HCT116 (cell line): ENCODE measurements at regions not wholly inside any gene's neighbourhood (a gene's known extent, or its start where the extent isn't known, plus 50 kb on each side); places are given as distances from the start of the nearest gene placed in this dataset.

ENCODE experiments used
- ATAC-seq: fragments of 200-7000 bp; cut with Tn5 transposase; 2 replicates; pipeline ENCODE4 v1.9.1; 2020; ENCODE audit warnings: mild to moderate bottlenecking, moderate library complexity
- BruUV-seq: library from RNA; stranded (reverse); fragments of 400-500 nt; replicated peaks from 2 replicates; lab custom pipeline; 2021; lab: Mats Ljungman, UMichigan
- CTCF ChIA-PET: fragments of 300-600 bp; sonication (Branson Sonifier 250); formaldehyde crosslinking; loops from one replicate; lab custom pipeline; 2021; ENCODE audit warnings: antibody characterized with exemption; lab: Charles Lee
- POLR2A ChIA-PET: fragments of 300-600, 350-600 bp; sonication (Branson Sonifier 250); formaldehyde crosslinking; loops from one replicate; lab custom pipeline; 2021; ENCODE audit warnings: antibody characterized with exemption; lab: Charles Lee
- RAD21 ChIA-PET, 2 experiments: fragments of 300-600 bp; sonication (Branson Sonifier 250); formaldehyde crosslinking; loops; one replicate each; lab custom pipeline; 2023; ENCODE audit warnings: low total read pairs in 2 of 2; ENCODE audit not compliant: uncharacterized antibody in 2 of 2, unreplicated experiment in 2 of 2, low non-redundant PET in 1 of 2; lab: Charles Lee
- DNase-seq: peaks from one replicate; pipeline ENCODE4 v3.0.0-alpha.2; 2010; ENCODE audit warnings: low read depth, low spot score
- H2AFZ ChIP-seq: fragments of 200-600 bp; shearing (Covaris generic), sonication (generic); 2 replicates; pipeline ENCODE4 v1.6.1; 2017; ENCODE audit warnings: low read depth, mixed run types, mixed read lengths, antibody characterized with exemption, low read length; ENCODE audit not compliant: poor library complexity, severe bottlenecking
- H3K27ac ChIP-seq: 2 replicates; pipeline ENCODE4 v1.5.1; 2012; ENCODE audit warnings: low read depth, low read length
- H3K27me3 ChIP-seq: fragments of 200-600 bp; sonication (generic); 2 replicates; pipeline ENCODE4 v1.6.1; 2016; ENCODE audit warnings: mixed run types, low read length, mixed read lengths; ENCODE audit not compliant: insufficient read depth
- H3K36me3 ChIP-seq, 2 experiments: fragments of 200-500 bp in 1 of 2; fragments of 200-600 bp in 1 of 2; sonication (Bioruptor generic) in 1 of 2; sonication (generic) in 1 of 2; 2 replicates each; pipeline versions ENCODE4 v1.5.1 to v1.6.1; 2014 to 2016; ENCODE audit warnings: low read length in 2 of 2, inconsistent platforms in 1 of 2, mixed read lengths in 1 of 2, mixed run types in 1 of 2; ENCODE audit not compliant: insufficient read depth in 2 of 2, control insufficient read depth in 1 of 2
- H3K4me1 ChIP-seq, 2 experiments: fragments of 200-600 bp in 1 of 2; sonication (generic) in 1 of 2; 2 replicates each; pipeline versions ENCODE4 v1.5.1 to v1.6.1; 2012 to 2017; ENCODE audit warnings: low read length in 2 of 2, inconsistent platforms in 1 of 2, mild to moderate bottlenecking in 1 of 2, mixed read lengths in 1 of 2, mixed run types in 1 of 2, moderate library complexity in 1 of 2; ENCODE audit not compliant: insufficient read depth in 2 of 2, control insufficient read depth in 1 of 2
- H3K4me2 ChIP-seq: fragments of 200-600 bp; sonication (generic); 2 replicates; pipeline ENCODE4 v1.6.1; 2017; ENCODE audit warnings: mixed run types, low read length, mixed read lengths
- H3K4me3 ChIP-seq, 2 experiments: fragments of 200-600 bp in 1 of 2; sonication (generic) in 1 of 2; replicated peaks in 1 of 2; 2 replicates each; pipeline ENCODE4 v1.5.1; 2011 to 2016; ENCODE audit warnings: low read length in 2 of 2, control low read depth in 1 of 2, low read depth in 1 of 2, mild to moderate bottlenecking in 1 of 2, mixed read lengths in 1 of 2, mixed run types in 1 of 2
- H3K79me2 ChIP-seq: fragments of 200-600 bp; sonication (generic); 2 replicates; pipeline ENCODE4 v1.6.1; 2017; ENCODE audit warnings: mild to moderate bottlenecking, mixed run types, low read length, moderate library complexity, mixed read lengths; ENCODE audit not compliant: insufficient read depth
- H3K9ac ChIP-seq: fragments of 200-600 bp; sonication (generic); 2 replicates; pipeline ENCODE4 v1.6.1; 2016; ENCODE audit warnings: low read length, mixed read lengths
- H3K9me2 ChIP-seq: fragments of 200-600 bp; sonication (generic), shearing (Covaris generic); 2 replicates; pipeline ENCODE4 v1.6.1; 2017; ENCODE audit warnings: mixed run types, mild to moderate bottlenecking, moderate library complexity; ENCODE audit not compliant: insufficient read depth
- H3K9me3 ChIP-seq, 2 experiments: fragments of 200-500 bp in 1 of 2; fragments of 200-600 bp in 1 of 2; sonication (Bioruptor generic) in 1 of 2; sonication (generic) in 1 of 2; 2 replicates each; pipeline ENCODE4 v1.6.1; 2014 to 2017; ENCODE audit warnings: low read length in 2 of 2, mixed read lengths in 2 of 2, inconsistent platforms in 1 of 2, low read depth in 1 of 2, mild to moderate bottlenecking in 1 of 2, mixed run types in 1 of 2, moderate library complexity in 1 of 2; ENCODE audit not compliant: control insufficient read depth in 1 of 2, insufficient read depth in 1 of 2
- H4K20me1 ChIP-seq: fragments of 200-600 bp; sonication (generic), shearing (Covaris generic); 2 replicates; pipeline ENCODE4 v1.6.1; 2017; ENCODE audit warnings: mixed run types, mild to moderate bottlenecking, moderate library complexity; ENCODE audit not compliant: insufficient read depth
- CBX3 ChIP-seq: IDR thresholded peaks from 2 replicates; pipeline ENCODE4 v1.6.1; 2012; ENCODE audit warnings: low read depth
- CEBPB ChIP-seq: IDR thresholded peaks from 2 replicates; pipeline ENCODE4 v1.6.1; 2012; ENCODE audit warnings: low read depth
- CTCF ChIP-seq, 3 experiments: fragments of 200-600 bp in 1 of 3; sonication (generic) in 1 of 3; IDR thresholded peaks in 2 of 3; conservative IDR thresholded peaks in 1 of 3; 2 replicates each; pipeline ENCODE4 v1.5.1; 2012 to 2017; ENCODE audit warnings: low read depth in 2 of 3, low read length in 2 of 3, antibody characterized with exemption in 1 of 3, borderline replicate concordance in 1 of 3, control low read depth in 1 of 3, mild to moderate bottlenecking in 1 of 3, mixed read lengths in 1 of 3, mixed run types in 1 of 3, moderate library complexity in 1 of 3; ENCODE audit not compliant: insufficient read depth in 1 of 3
- EGR1 ChIP-seq: IDR thresholded peaks from 2 replicates; pipeline ENCODE4 v1.6.1; 2012; ENCODE audit warnings: low read depth
- FOSL1 ChIP-seq: IDR thresholded peaks from 2 replicates; pipeline ENCODE4 v1.6.1; 2012; ENCODE audit warnings: low read depth
- JUND ChIP-seq: IDR thresholded peaks from 2 replicates; pipeline ENCODE4 v1.6.1; 2012
- MAX ChIP-seq: IDR thresholded peaks from 2 replicates; pipeline ENCODE4 v1.6.1; 2012
- POLR2AphosphoS5 ChIP-seq: IDR thresholded peaks from 2 replicates; pipeline ENCODE4 v1.6.1; 2011; ENCODE audit warnings: mild to moderate bottlenecking, low read depth, low read length, moderate library complexity
- RAD21 ChIP-seq: IDR thresholded peaks from 2 replicates; pipeline ENCODE4 v1.6.1; 2012; ENCODE audit warnings: low read depth, mild to moderate bottlenecking
- SIN3A ChIP-seq: IDR thresholded peaks from 2 replicates; pipeline ENCODE4 v1.6.1; 2012; ENCODE audit warnings: low read depth
- SP1 ChIP-seq: IDR thresholded peaks from 2 replicates; pipeline ENCODE4 v1.6.1; 2012; ENCODE audit warnings: low read depth
- SRF ChIP-seq: IDR thresholded peaks from 2 replicates; pipeline ENCODE4 v1.6.1; 2012; ENCODE audit warnings: low read depth
- ZFX ChIP-seq: fragments of 450-650 bp; IDR thresholded peaks from 2 replicates; pipeline ENCODE4 v1.6.1; 2017
- ZNF274 ChIP-seq: fragments of 200-500 bp; sonication (Bioruptor generic); IDR thresholded peaks from 2 replicates; pipeline ENCODE4 v1.6.1; 2014; ENCODE audit warnings: mild to moderate bottlenecking, low read depth, low read length, inconsistent platforms
- intact Hi-C: fragments of 100-400 bp; cut with micrococcal nuclease; formaldehyde crosslinking; loops from 2 replicates; pipeline ENCODE4 v1.10.0; 2022
- TF ChIP-seq, protein P1 (sequence below): IDR thresholded peaks from 2 replicates; pipeline ENCODE4 v1.6.1; 2012; ENCODE audit warnings: low read depth
- TF ChIP-seq, protein P2 (sequence below): IDR thresholded peaks from 2 replicates; pipeline ENCODE4 v1.6.1; 2011; ENCODE audit warnings: mild to moderate bottlenecking, low read length, moderate library complexity; ENCODE audit not compliant: insufficient replicate concordance; ENCODE audit errors: extremely low read depth

DNA sequence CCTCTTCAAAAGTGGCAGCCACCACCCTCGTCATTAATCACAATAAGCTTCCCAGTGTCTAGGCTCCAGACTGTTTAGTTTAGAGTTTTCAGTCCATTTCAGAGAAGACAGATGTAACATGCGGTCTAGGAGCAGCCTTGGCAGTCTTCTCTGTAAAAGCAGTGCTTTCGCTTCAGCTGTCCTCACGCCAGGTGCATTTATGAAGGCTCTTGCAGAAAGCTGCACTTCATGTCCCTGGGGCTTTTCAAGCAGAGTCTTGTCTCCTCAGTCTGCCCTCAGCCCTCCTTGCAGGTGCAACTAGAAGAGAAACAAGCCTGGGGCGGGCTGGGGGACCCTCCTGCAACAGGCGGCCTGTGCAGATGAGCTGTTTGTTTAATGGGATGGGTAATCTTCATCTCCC, 281.9 kb downstream of the DRD1 start:
- no peak for TF ChIP-seq CEBPB
- TF ChIP-seq, protein P1, sequence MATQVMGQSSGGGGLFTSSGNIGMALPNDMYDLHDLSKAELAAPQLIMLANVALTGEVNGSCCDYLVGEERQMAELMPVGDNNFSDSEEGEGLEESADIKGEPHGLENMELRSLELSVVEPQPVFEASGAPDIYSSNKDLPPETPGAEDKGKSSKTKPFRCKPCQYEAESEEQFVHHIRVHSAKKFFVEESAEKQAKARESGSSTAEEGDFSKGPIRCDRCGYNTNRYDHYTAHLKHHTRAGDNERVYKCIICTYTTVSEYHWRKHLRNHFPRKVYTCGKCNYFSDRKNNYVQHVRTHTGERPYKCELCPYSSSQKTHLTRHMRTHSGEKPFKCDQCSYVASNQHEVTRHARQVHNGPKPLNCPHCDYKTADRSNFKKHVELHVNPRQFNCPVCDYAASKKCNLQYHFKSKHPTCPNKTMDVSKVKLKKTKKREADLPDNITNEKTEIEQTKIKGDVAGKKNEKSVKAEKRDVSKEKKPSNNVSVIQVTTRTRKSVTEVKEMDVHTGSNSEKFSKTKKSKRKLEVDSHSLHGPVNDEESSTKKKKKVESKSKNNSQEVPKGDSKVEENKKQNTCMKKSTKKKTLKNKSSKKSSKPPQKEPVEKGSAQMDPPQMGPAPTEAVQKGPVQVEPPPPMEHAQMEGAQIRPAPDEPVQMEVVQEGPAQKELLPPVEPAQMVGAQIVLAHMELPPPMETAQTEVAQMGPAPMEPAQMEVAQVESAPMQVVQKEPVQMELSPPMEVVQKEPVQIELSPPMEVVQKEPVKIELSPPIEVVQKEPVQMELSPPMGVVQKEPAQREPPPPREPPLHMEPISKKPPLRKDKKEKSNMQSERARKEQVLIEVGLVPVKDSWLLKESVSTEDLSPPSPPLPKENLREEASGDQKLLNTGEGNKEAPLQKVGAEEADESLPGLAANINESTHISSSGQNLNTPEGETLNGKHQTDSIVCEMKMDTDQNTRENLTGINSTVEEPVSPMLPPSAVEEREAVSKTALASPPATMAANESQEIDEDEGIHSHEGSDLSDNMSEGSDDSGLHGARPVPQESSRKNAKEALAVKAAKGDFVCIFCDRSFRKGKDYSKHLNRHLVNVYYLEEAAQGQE: no peak
- TF ChIP-seq FOSL1: no peak
- TF ChIP-seq CTCF (IDR thresholded peaks at IDR 0.05 in 2 of 3, conservative IDR thresholded peaks at IDR 0.05 in 1 of 3; ENCODE audit: borderline replicate concordance in 1 of 3, insufficient read depth in 1 of 3, low read depth in 2 of 3, low read length in 2 of 3): no peak
- no peak for TF ChIP-seq ZNF274
- no peak for TF ChIP-seq SP1
- TF ChIP-seq JUND: no peak
- no peak for TF ChIP-seq SRF
- TF ChIP-seq ZFX: no peak
- no peak for TF ChIP-seq CBX3
- TF ChIP-seq EGR1: no peak
- TF ChIP-seq, protein P2, sequence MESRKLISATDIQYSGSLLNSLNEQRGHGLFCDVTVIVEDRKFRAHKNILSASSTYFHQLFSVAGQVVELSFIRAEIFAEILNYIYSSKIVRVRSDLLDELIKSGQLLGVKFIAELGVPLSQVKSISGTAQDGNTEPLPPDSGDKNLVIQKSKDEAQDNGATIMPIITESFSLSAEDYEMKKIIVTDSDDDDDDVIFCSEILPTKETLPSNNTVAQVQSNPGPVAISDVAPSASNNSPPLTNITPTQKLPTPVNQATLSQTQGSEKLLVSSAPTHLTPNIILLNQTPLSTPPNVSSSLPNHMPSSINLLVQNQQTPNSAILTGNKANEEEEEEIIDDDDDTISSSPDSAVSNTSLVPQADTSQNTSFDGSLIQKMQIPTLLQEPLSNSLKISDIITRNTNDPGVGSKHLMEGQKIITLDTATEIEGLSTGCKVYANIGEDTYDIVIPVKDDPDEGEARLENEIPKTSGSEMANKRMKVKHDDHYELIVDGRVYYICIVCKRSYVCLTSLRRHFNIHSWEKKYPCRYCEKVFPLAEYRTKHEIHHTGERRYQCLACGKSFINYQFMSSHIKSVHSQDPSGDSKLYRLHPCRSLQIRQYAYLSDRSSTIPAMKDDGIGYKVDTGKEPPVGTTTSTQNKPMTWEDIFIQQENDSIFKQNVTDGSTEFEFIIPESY: no peak
- no peak for TF ChIP-seq POLR2AphosphoS5
- no peak for TF ChIP-seq MAX
- no peak for TF ChIP-seq SIN3A
- no peak for TF ChIP-seq RAD21
- Histone ChIP-seq H3K9ac (no peak overlapping the region), H3K4me3 (no peak overlapping the region), H3K79me2 (no peaks in the 10 kb centered on the region), H3K36me3 (no peaks in the 10 kb centered on the region), H3K27me3 (no peaks in the 10 kb centered on the region), H4K20me1 (no peaks in the 10 kb centered on the region), H3K4me1 (no peaks in the 10 kb centered on the region), H3K9me2 (no peaks in the 10 kb centered on the region), H3K9me3 (no peaks in the 10 kb centered on the region), H3K4me2 (no peak overlapping the region), H3K27ac (no peak overlapping the region), H2AFZ (no peak overlapping the region)
- no TSS peak for BruUV-seq
- POLR2A ChIA-PET: no interaction called here
- CTCF ChIA-PET: no interaction called here
- ATAC-seq: no peak
- intact Hi-C loops: no loop called here
- no peak for DNase-seq
- RAD21 ChIA-PET: no interaction called here
